Parathyroid adenoma (tissue), 2 donors: ENCODE measurements at regions not wholly inside any gene's neighbourhood (a gene's known extent, or its start where the extent isn't known, plus 50 kb on each side); places are given as distances from the start of the nearest gene placed in this dataset.
A peak's percentile ranks its signal among the peaks of the same experiment; 100 is the strongest.

Source experiments
- H2AFZ ChIP-seq: fragments of 300-600 bp; sonication (generic); one replicate; pipeline ENCODE4 v1.7.0; 2017; ENCODE audit warnings: antibody characterized with exemption, mild to moderate bottlenecking
- H3K27ac ChIP-seq: fragments of 300-600 bp; sonication (generic); one replicate; pipeline ENCODE4 v1.7.0; 2017
- H3K27me3 ChIP-seq: fragments of 300-600 bp; sonication (generic); one replicate; pipeline ENCODE4 v1.7.0; 2017; ENCODE audit warnings: low read length; ENCODE audit not compliant: control insufficient read depth, insufficient read depth
- H3K36me3 ChIP-seq: fragments of 300-600 bp; sonication (generic); one replicate; pipeline ENCODE4 v1.7.0; 2017; ENCODE audit warnings: low read length; ENCODE audit not compliant: control insufficient read depth, insufficient read depth
- H3K4me1 ChIP-seq: fragments of 300-600 bp; sonication (generic); one replicate; pipeline ENCODE4 v1.7.0; 2017; ENCODE audit warnings: control low read depth
- H3K4me2 ChIP-seq: fragments of 300-600 bp; sonication (generic); one replicate; pipeline ENCODE4 v1.7.0; 2017; ENCODE audit warnings: low read length
- H3K4me3 ChIP-seq: fragments of 300-600 bp; sonication (generic); one replicate; pipeline ENCODE4 v1.7.0; 2017; ENCODE audit warnings: low read depth, low read length
- H3K79me2 ChIP-seq: fragments of 300-600 bp; sonication (generic); one replicate; pipeline ENCODE4 v1.7.0; 2017; ENCODE audit warnings: control low read depth
- H3K9ac ChIP-seq: fragments of 300-600 bp; sonication (generic); one replicate; pipeline ENCODE4 v1.7.0; 2017; ENCODE audit warnings: mild to moderate bottlenecking
- H3K9me3 ChIP-seq: fragments of 300-600 bp; sonication (generic); one replicate; pipeline ENCODE4 v1.7.0; 2017; ENCODE audit warnings: low read length; ENCODE audit not compliant: control insufficient read depth
- CTCF ChIP-seq: fragments of 300-600 bp; sonication (generic); IDR thresholded peaks from one replicate; pipeline ENCODE4 v1.7.0; 2017; ENCODE audit warnings: antibody characterized with exemption, mild to moderate bottlenecking
- donor health status: primary hyperparathyroidism.

- H3K9me3 ChIP-seq, result no peaks in the 10 kb centered on the region
- no peaks in the 10 kb centered on the region for H3K36me3 ChIP-seq
- TF ChIP-seq CTCF, result no peak
- H3K9ac ChIP-seq, result no peak overlapping the region
- H2AFZ ChIP-seq, result no peak overlapping the region
- H3K79me2 ChIP-seq, result no peaks in the 10 kb centered on the region
- no peaks in the 10 kb centered on the region for H3K27me3 ChIP-seq
- no peak overlapping the region for H3K4me3 ChIP-seq
- no peak overlapping the region for H3K27ac ChIP-seq
- H3K4me2 ChIP-seq, result no peak overlapping the region
- H3K4me1 ChIP-seq, result peaks cover 15% of the 10 kb centered on the region
These were observed 279.9 kb upstream of the RGS6 start for GRCh38 chr14:71652368-71652767.

GRCh38 chr14:71654810-71655209 lies 277.4 kb upstream of the RGS6 start:
- H3K9me3 ChIP-seq, result no peaks in the 10 kb centered on the region
- H3K4me3 ChIP-seq, result no peak overlapping the region
- no peaks in the 10 kb centered on the region for H3K27me3 ChIP-seq
- H3K4me2 ChIP-seq, result no peak overlapping the region
- H3K4me1 ChIP-seq, result peaks cover 4% of the 10 kb centered on the region
- TF ChIP-seq CTCF, result no peak
- no peak overlapping the region for H3K9ac ChIP-seq
- no peak overlapping the region for H2AFZ ChIP-seq
- no peaks in the 10 kb centered on the region for H3K79me2 ChIP-seq
- H3K36me3 ChIP-seq, result no peaks in the 10 kb centered on the region
- no peak overlapping the region for H3K27ac ChIP-seq

GRCh38 chr14:71658261-71658860 lies 273.9 kb upstream of the RGS6 start:
- Histone ChIP-seq H3K9me3 (no peaks in the 10 kb centered on the region), H3K27me3 (no peaks in the 10 kb centered on the region), H3K9ac (no peak overlapping the region), H2AFZ (no peak overlapping the region), H3K4me1 (no peaks in the 10 kb centered on the region), H3K36me3 (no peaks in the 10 kb centered on the region), H3K27ac (no peak overlapping the region), H3K79me2 (no peaks in the 10 kb centered on the region), H3K4me3 (no peak overlapping the region), H3K4me2 (no peak overlapping the region)
- no peak for TF ChIP-seq CTCF

- Histone ChIP-seq H3K27ac (peak overlapping the region; percentile 9), H3K9me3 (no peaks in the 10 kb centered on the region), H3K27me3 (no peaks in the 10 kb centered on the region), H3K4me3 (no peak overlapping the region), H3K4me2 (peak overlapping the region; percentile 37), H3K9ac (no peak overlapping the region), H2AFZ (no peak overlapping the region), H3K36me3 (no peaks in the 10 kb centered on the region), H3K79me2 (no peaks in the 10 kb centered on the region), H3K4me1 (no peaks in the 10 kb centered on the region)
- no peak for TF ChIP-seq CTCF
These were observed 273.1 kb upstream of the RGS6 start for GRCh38 chr14:71659159-71659558.

GRCh38 chr14:71661441-71661840 lies 270.8 kb upstream of the RGS6 start:
- Histone ChIP-seq H3K79me2 (no peaks in the 10 kb centered on the region), H3K4me1 (no peaks in the 10 kb centered on the region), H3K27ac (no peak overlapping the region), H3K36me3 (no peaks in the 10 kb centered on the region), H2AFZ (no peak overlapping the region), H3K9me3 (no peaks in the 10 kb centered on the region), H3K4me2 (no peak overlapping the region), H3K9ac (no peak overlapping the region), H3K27me3 (no peaks in the 10 kb centered on the region), H3K4me3 (no peak overlapping the region)
- no peak for TF ChIP-seq CTCF
